ENCODE measurements at regions not wholly inside any gene's neighbourhood (a gene's known extent, or its start where the extent isn't known, plus 50 kb on each side); places are given as distances from the start of the nearest gene placed in this dataset.
"Not testable (repeated sequence)": the region's sequence is repeated elsewhere in the genome, so short reads cannot be mapped to it uniquely, and the experiment has no call there.

DNA sequence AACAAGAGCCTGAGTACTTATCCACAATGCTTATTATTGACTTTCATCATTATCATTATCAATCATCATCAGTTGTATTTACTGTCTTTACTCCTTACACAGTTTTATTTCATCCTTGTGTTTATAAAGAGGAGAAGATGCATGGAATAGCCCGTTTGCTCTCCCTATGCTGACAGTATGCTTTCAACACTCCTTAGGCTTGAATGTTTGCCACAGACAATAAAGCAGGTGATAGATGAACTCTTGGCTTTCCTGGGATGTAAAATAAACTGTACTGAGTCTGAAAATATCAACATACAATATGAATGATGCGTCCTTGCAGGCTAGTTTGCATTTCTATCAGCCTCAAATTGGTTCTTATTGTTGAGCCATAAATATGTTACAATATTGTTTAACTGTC, 891.8 kb upstream of the NCAM2 start:
- no peak for DNase-seq (ENCODE audit: low read depth, low spot score)

DNA sequence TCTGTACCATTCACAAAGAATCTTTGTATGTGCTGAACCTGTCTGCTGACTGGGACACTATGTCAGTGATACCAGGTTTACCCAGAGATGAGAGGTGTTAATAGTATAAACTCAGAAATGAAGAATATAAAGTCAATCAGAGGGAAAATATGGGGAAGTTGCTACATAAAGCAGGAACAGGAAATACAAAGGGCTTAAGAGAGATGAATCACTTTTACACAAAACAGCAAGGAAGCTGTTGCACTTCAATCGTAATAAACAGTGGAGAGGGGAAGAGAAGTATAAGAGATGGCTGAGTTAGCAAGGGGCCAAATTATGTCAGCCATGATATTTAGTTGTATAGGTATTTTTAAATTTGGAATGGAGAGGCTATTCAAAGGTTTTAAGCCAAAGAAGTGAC, 890.2 kb upstream of the NCAM2 start:
- no peak for DNase-seq (ENCODE audit: low read depth, low spot score)

DNA sequence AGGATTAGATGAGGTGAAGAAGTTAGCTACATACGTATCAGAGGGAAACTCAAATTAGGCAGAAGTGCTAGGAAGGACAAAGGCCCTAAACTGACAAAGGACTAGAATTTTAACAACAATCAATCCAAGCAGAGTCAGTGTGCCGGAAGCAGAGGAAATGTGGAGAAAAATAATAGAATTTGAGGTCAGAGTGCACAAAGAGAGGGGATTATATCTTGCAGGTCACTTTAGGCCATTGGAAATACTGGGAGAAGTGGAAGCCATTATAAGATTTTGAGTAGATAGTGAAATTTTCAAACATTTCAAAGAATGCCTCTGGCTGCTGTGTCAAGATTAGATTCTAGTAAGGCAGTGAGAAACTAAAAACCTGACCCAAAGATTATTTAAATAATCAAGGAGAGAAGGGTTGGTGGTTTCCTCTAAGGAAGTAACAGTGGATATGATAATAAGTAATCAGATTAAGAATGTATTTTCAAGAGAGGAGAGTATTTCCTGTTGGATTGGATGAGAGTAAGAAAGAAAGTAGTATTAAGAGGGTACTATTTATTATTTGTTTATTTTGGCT, 889.2 kb upstream of the NCAM2 start:
- no peak for DNase-seq (ENCODE audit: low read depth, low spot score)

DNA sequence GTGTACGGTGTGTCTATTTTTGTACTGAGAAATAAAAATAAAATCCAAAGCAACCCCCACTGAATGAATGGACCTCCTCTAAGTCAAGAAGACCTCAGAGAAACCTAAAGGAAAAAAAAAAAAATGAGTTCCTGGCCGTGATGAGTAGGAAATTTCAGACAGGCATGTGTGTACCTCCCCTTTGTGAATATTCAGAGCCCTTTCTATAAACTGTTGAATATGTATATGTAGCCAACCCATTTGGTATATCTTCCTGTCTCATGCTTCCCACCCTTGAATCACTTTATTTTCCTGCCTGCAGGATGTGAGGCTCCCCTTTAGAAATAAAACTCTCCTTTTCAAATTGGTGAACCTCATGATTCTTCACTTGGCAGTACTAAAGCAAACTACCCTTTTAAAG, 887.8 kb upstream of the NCAM2 start:
- no peak for DNase-seq (ENCODE audit: low read depth, low spot score)

DNA sequence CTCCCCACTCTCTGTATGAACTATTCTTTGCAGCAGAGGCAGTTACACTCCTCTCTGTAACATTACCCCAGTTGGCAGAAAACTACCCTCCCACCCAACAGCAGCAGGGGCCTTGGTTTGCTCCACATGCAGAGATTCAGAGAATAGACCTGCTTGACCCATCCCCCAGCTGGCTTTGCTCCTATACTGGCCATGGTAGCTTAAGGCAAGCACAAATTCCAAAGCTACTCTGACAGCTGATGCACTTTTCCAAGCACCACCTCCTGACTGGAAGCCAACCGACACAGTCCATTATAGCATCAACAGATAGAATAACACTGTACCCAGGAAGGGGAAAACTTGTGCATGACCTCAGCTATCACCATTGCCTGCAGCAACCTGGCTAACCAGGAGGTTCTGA, 846.5 kb upstream of the NCAM2 start:
- DNase-seq (ENCODE audit: low read depth, low spot score), result no peak

DNA sequence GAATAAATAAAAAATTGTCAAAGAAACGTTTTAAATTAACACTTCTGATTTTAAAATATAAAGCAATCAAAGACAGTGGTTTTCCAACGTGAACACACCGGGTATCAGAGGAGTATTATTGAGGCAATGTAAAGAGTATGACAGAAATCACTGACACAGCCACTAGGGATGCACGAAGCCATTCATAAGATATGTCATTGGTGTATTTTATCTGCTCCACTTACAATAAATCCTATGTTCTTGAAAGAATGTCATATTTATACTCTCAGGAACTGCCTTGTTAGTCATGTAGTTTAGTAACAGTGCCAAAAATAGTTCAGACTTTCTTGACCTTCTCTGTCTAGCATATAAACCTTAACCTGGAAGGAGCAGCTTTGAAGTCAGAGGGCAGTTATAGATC, 835.0 kb upstream of the NCAM2 start:
- DNase-seq (ENCODE audit: low read depth, low spot score), result no peak

DNA sequence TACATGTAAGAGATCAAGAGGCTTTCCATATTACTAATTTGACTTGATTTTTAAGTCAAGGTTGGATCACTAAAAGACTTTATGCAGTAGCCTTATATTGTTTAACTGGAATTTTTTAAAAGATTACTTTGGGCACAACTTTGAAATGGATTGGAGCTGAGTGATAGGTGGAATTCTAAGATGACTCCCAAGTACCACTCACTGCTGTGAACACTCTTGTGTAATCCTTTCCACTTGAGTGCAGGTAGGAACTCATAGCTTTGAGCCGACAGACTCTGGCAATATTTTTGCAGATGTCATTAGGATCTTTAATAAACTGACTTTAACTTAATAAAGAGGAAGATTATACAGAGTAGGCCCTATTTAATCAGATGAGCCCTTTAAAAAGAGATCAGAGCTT, 831.1 kb upstream of the NCAM2 start:
- no peak for DNase-seq (ENCODE audit: low read depth, low spot score)

DNA sequence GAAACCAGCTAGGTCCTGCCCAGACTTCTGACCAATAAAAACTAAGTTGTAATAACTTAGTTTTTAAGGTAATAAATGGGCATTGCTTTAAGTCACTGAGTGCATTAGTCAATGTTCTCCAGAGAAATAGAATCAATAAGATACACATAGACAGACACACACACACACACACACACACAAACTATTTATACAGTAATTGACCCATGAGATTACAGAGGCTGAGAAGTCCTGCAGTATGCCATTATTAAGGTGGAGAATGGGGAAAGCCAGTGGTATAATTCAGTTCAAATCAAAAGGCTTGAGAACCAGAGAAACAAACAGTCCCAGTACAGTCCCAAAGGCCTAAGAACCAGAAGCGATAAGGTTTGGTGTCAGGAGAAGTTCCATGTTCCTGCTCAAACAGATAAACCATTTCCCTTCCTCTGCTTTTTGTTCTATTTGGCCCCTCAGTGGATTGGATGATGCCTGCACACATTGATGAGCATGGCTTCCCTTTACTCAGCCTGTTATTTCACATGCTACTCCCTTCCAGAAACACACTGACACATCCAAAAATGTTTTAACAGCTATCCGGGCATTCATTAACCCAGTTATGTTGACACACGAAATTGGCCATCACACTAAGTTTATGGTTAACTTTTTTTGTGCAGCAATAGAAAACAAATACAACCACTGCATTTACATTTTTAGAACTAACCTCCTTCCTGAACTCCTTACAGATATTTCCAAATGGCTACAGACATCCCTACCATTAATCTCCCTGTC, 828.2 kb upstream of the NCAM2 start:
- no peak for DNase-seq (ENCODE audit: low read depth, low spot score)

DNA sequence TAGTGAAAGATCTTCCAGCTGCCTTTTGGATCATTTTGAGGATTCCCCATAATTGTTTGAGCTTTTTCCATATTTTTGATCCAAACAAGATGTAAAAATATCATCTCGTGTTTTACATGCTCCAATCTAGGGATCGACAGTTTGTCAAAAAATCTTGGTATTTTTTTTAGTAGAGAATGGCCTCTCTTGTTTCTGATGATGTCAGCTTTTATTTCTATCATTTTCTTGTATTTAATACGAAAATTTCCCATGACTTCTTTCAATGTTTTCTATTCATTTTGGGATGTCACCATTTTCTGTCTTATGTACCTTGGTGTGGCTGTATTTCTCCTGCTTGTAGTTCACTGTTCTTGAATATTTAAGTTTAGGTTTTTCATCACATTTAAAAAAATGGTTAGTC, 812.0 kb upstream of the NCAM2 start:
- no peak for DNase-seq (ENCODE audit: low read depth, low spot score)

DNA sequence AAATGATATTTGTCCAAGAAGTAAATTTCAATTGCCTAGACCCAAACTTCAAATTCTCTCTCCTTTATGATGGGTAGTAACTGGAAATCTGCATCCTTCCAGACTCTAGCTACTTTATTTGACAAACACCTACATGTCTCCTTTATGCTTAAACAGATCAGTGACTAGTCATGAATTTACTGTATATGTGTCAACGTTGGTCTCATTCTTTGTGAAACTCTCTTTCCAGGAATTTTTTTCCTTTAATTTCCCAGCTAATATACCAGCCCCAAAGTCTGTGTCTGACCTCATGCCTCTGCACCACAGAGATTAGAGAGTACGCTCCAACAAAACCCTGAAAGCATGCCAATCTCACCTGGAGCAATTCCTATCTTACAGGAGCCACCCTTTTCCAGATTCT, 811.2 kb upstream of the NCAM2 start:
- DNase-seq (ENCODE audit: low read depth, low spot score), result no peak

DNA sequence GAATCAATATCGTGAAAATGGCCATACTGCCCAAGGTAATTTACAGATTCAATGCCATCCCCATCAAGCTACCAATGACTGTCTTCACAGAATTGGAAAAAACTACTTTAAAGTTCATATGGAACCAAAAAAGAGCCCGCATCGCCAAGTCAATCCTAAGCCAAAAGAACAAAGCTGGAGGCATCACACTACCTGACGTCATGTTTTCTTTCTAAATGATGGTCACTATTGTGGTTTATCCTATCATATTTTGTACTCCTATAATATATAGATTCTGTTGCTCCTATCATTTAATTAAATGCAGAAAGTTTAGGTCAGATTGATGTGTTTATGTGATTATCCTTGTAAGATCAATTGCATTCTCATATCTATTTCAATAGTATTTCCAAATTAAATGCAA, 796.9 kb upstream of the NCAM2 start:
- DNase-seq (ENCODE audit: low read depth, low spot score), result not testable (repeated sequence)

DNA sequence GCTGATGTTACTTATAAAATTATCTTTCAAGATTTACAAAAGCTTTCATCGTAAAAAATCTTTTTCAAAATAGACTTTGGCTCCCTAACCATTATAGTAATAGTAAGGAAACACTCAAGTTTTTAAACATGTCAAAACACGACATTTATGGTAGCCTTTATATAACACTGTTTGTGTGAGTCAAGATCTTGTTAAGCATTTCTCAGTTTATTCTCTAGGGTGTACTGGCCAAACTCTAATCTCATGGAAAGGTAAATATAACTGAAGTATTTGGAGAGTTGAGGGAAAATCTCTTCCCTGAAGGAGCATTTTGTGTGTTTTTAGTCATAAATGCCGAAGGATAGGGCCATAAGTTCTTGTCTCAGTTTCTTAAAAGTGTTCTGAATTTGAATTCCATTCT, 790.9 kb upstream of the NCAM2 start:
- DNase-seq (ENCODE audit: low read depth, low spot score), result no peak

DNA sequence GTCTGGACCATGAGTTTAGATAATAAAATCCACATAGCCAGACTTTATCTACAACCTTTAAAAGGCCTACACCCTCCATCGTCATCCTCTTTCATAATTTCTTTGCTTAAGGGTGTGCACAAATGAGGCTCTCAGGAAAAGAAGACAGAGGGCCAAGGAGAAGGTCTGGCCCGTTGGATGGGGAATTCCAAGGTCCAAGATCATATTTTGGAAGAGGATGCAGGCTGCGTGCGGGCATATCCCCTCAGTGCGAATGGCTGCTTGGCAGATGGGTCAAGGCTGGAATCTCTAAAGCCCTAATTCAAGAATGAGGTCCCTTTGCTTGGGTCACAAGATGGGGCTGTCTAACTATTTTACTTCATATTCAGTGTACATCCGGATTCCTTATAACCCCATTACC, 782.2 kb upstream of the NCAM2 start:
- DNase-seq (ENCODE audit: low read depth, low spot score), result no peak

DNA sequence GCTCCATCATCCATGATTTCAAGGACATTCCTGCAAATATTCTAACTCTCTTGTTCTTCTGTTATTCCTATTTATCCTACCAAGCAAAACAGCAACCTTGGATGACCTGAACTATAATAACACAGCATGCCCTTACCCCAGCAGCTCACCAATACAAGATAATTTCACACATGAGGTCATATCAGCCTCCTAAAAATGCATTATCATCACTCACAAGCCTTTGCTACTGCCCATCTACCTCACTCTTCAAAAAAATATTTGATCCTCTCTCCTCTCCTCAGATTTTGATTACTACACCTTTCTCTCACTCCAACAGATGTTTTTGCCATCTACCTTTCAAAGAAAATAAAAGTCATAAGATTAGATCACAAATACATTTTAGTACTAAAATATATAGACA, 777.6 kb upstream of the NCAM2 start:
- DNase-seq (ENCODE audit: low read depth, low spot score), result no peak

DNA sequence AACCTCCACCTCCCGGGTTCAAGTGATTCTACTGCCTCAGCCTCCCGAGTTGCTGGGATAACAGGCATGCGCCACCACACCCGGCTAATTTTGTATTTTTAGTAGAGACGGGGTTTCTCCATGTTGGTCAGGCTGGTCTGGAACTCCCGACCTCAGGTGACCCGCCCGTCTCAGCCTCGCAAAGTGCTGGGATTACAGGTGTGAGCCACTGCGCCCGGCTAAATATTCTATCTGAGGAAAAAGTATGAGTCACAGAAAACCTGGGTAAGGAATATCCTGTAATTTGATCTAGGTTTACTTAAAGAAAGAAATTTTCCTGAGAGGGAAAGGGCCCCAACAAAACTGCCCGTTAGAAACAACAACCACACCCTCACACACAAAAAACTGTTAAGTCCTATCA, 776.2 kb upstream of the NCAM2 start:
- DNase-seq (ENCODE audit: low read depth, low spot score), result not testable (repeated sequence)

DNA sequence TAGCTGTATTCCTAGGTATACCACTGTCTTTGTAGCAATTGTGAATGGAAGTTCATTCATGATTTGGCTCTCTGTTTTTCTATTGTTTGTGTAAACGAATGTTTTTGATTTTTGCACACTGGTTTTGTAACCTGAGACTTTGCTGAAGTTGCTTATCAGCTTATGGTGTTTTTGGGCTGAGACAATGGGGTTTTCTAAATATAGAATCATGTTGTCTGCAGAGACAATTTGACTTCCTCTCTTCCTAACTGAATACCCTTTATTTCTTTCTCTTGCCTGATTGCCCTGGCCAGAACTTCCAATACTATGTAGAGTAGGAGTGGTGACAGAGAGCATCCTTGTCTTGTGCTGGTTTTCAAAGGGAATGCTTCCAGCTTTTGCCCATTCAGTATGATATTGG, 761.6 kb upstream of the NCAM2 start:
- DNase-seq (ENCODE audit: low read depth, low spot score), result not testable (repeated sequence)

DNA sequence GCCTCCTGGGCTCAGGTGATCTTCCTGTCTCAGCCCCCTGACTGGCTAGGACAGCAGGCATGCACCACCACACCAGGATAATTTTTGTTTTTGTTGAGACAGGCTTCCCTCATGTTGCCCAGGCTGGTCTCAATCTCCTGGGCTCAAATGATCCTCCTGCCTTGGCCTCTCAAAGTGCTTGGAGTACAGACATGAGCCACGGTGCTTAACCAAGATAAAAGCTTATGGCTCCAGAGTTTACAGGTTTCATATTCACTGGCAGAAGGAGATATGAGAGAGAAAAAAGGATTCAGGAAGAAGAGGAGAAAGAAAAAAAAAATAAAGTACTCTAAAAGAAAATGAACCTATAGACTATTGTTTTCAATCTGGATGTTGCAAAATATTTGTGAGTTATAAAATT, 748.8 kb upstream of the NCAM2 start:
- DNase-seq (ENCODE audit: low read depth, low spot score), result no peak

DNA sequence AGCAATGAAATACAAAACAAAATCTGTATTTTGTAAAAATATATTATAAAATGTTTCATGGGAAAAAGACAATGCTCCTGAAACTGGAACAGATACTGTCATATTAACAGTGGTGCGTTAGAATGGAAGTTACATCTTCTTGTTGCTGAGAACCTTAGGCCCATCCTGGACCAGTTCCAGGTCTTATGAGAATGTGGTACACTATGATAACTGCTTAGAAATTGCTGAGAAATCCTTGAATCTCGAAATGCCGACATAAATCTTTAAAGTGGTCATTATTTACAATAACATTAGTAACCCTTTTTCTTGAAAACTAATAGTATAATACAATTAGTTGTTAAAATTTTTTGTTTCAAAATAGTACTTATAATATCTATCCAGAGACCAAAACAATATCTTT, 747.9 kb upstream of the NCAM2 start:
- no peak for DNase-seq (ENCODE audit: low read depth, low spot score)

DNA sequence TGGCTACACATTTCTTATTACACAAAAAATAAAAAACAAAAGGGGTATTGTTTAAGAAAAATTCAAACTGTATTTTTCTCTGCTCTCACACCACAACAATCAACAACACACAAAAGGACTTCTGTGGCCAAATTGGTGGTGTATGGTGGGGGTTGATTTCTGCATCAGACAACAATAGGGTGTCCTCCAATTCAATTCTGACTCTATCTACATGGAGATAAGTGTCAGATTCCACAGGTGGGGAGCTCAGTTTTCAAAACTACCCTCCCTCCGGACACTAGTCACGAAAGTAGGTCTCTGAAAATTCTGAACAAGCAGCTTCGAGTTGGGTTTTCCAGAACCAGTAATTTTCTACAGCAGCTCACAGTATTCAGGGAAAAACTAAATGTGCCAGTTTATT, 744.9 kb upstream of the NCAM2 start:
- no peak for DNase-seq (ENCODE audit: low read depth, low spot score)

DNA sequence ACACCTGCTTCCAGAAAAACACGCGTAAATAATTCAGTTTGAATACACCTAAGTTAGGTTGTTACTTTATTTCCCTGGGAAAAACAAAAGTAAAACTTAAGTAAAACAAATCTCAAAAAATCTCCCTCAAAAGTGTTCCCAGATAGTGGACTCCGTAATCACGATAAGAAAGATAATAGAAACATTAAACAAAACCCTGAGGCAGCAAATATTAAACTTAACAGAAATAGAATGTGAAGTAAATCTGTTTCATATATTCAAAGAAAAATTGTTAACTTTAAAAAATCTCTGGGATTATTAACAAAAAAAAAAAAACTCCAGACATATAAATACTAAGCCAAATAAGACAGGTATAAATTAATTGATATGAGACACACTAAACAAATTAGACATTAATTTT, 743.2 kb upstream of the NCAM2 start:
- no peak for DNase-seq (ENCODE audit: low read depth, low spot score)

DNA sequence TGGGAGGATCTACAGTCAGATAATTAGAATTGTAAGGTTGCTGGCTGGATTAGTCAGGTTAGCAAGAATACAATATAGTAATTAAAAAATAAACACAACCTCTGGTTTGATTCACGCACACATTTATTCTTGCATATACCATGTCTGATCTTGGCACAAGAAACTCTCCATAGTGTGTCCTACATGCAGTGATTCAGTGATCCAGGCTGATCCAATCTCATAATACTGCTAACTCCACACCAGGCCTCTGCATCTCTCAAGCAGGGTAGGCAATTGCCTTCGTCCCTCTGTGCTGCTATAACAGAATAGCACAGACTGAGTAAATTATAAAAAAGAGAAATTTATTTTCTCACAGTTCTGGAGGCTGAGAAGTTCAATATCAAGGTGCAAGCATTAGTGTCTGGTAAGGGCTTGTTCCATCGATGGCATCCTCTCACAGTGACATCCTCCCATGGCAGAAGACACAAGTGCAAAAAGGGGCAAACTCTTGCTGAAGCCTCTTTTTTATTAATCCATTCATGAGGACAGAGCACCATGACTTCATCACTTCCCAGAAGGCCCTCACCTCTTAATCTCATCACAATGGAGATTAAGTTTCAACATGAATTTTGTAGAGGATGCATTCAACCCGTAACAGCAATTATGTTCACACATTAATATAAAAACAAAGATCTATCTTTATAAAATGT, 741.0 kb upstream of the NCAM2 start:
- DNase-seq (ENCODE audit: low read depth, low spot score), result no peak

DNA sequence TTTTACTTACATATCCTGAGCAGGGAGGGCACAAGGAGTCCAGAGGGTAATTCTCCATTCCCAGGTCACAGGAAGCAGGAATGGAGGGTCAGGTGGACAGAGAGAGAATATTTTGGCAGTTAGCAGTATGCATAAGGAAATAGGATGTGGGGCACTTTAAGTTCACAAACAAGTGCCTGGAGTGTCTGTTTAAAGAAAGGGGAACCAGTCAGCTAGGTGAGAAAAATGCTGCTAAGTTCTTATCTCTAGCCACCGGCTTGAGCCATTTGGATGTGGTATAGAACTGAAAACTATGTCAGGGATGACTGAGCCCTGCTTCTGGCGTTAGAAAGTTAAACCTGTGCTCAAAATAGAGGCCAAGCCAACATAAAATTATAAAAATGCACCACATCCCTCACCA, 739.7 kb upstream of the NCAM2 start:
- DNase-seq (ENCODE audit: low read depth, low spot score), result no peak
